ENCODE measurements at regions not wholly inside any gene's neighbourhood (a gene's known extent, or its start where the extent isn't known, plus 50 kb on each side); places are given as distances from the start of the nearest gene placed in this dataset.

DNA sequence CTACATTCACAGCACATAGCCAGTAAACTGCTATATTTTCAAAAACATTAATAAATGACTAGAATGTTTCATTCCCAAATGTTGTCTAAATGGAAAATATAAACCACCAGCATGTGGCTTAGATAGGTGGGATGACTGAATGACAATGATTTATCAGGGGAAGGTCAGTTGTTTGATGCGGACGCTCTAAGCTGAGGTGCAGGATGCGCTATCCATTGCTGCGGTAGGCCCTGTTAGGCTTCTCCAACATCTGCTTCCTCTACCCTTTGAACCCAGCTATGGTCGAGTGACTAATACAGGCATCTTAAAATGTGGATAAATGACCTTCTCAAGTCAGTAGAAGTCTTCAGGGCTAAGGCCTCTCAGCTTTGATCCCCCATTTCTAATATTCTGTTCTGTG is 584.2 kb downstream of the CMPK2 start:
- Histone ChIP-seq H3K27me3 (ENCODE audit: control insufficient read depth, insufficient read depth, low read length) (no peaks in the 10 kb centered on the region), H3K4me3 (ENCODE audit: low read depth, low read length) (no peak overlapping the region), H3K9me3 (ENCODE audit: control insufficient read depth, insufficient read depth, low read depth, low read length) (no peaks in the 10 kb centered on the region), H3K4me1 (ENCODE audit: control insufficient read depth, insufficient read depth, low read length) (peaks cover 8% of the 10 kb centered on the region; the same call in 1 of the 2 replicates), H3K27ac (ENCODE audit: low read depth, low read length) (no peak overlapping the region), H3K36me3 (ENCODE audit: control insufficient read depth, insufficient read depth, low read length) (no peaks in the 10 kb centered on the region), H3K9ac (ENCODE audit: low read length) (no peak overlapping the region)

DNA sequence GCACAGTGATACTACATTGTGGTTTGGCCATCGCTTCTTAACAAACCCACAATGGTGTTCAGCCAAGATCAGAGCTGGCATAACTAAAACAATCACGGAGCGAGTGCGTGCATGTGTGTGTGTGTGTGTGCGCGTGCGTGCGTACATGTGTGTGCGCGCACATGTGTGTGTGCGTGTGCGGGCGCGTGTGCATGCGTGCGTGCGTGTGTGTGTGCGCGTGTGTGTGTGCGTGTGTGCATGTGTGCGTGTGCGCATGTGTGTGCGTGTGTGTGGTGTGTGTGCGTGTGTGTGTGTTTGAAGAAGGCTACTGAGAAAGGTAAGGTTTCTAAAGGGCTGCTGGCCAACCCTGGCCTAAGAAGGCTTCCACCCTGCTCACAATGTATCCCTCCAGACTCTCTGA is 582.4 kb downstream of the CMPK2 start:
- H3K36me3 ChIP-seq (ENCODE audit: control insufficient read depth, insufficient read depth, low read length), result no peaks in the 10 kb centered on the region
- H3K4me1 ChIP-seq (ENCODE audit: control insufficient read depth, insufficient read depth, low read length), result peaks cover 8% of the 10 kb centered on the region; the same call in 1 of the 2 replicates
- H3K9ac ChIP-seq (ENCODE audit: low read length), result no peak overlapping the region
- H3K9me3 ChIP-seq (ENCODE audit: control insufficient read depth, insufficient read depth, low read depth, low read length), result no peaks in the 10 kb centered on the region
- H3K4me3 ChIP-seq (ENCODE audit: low read depth, low read length), result no peak overlapping the region
- H3K27me3 ChIP-seq (ENCODE audit: control insufficient read depth, insufficient read depth, low read length), result no peaks in the 10 kb centered on the region
- H3K27ac ChIP-seq (ENCODE audit: low read depth, low read length), result no peak overlapping the region

DNA sequence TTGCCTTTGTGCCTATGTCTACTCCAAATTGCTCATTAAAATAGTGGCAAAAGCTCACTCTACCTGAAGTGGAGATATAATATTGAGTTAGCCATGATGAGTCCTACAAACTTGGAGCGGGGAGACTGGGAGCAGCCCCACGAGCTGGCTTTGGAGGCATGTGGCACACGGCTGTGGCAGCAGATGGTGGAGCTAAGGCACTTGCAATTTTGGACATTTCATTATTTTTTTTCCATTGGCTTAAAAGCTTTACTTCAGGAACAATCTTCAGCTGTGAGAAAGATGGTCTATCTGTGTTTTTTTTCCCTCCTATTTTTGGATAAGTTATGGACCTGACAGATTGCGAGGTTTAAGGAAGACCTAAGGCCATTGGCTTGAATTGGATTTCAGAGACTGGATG is 578.3 kb downstream of the CMPK2 start:
- H3K27me3 ChIP-seq (ENCODE audit: control insufficient read depth, insufficient read depth, low read length), result no peaks in the 10 kb centered on the region
- peaks cover under 1% of the 10 kb centered on the region; the same call in 1 of the 2 replicates for H3K4me1 ChIP-seq (ENCODE audit: control insufficient read depth, insufficient read depth, low read length)
- H3K27ac ChIP-seq (ENCODE audit: low read depth, low read length), result no peak overlapping the region
- no peaks in the 10 kb centered on the region for H3K36me3 ChIP-seq (ENCODE audit: control insufficient read depth, insufficient read depth, low read length)
- H3K9me3 ChIP-seq (ENCODE audit: control insufficient read depth, insufficient read depth, low read depth, low read length), result 0 out of 2 replicates have a peak, but pooled peaks cover 5% of the 10 kb centered on the region
- H3K9ac ChIP-seq (ENCODE audit: low read length), result no peak overlapping the region
- no peak overlapping the region for H3K4me3 ChIP-seq (ENCODE audit: low read depth, low read length)

DNA sequence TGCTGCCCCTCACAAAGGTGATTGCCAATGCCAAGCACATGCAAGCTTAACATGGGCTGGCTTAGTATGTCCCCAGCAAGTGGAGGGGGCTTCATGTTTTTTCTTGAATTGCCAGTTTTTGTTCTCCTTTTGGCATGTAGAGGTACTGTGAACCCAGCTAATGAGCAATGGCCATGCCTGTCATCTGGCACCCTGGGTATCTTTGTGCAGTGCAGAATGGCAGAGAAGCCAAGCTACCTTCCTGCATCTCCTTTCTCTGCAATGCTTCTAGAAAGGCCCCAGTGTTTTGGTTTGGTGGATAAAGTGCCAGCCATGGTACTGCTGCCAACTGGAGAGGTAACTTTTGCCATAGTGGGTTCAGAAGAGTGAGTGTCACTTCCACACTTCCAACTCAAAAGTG is 576.9 kb downstream of the CMPK2 start:
- no peaks in the 10 kb centered on the region for H3K27me3 ChIP-seq (ENCODE audit: control insufficient read depth, insufficient read depth, low read length)
- no peak overlapping the region for H3K27ac ChIP-seq (ENCODE audit: low read depth, low read length)
- no peaks in the 10 kb centered on the region for H3K4me1 ChIP-seq (ENCODE audit: control insufficient read depth, insufficient read depth, low read length)
- no peak overlapping the region for H3K4me3 ChIP-seq (ENCODE audit: low read depth, low read length)
- peaks cover 12% of the 10 kb centered on the region for H3K9me3 ChIP-seq (ENCODE audit: control insufficient read depth, insufficient read depth, low read depth, low read length)
- H3K9ac ChIP-seq (ENCODE audit: low read length), result no peak overlapping the region
- H3K36me3 ChIP-seq (ENCODE audit: control insufficient read depth, insufficient read depth, low read length), result no peaks in the 10 kb centered on the region

DNA sequence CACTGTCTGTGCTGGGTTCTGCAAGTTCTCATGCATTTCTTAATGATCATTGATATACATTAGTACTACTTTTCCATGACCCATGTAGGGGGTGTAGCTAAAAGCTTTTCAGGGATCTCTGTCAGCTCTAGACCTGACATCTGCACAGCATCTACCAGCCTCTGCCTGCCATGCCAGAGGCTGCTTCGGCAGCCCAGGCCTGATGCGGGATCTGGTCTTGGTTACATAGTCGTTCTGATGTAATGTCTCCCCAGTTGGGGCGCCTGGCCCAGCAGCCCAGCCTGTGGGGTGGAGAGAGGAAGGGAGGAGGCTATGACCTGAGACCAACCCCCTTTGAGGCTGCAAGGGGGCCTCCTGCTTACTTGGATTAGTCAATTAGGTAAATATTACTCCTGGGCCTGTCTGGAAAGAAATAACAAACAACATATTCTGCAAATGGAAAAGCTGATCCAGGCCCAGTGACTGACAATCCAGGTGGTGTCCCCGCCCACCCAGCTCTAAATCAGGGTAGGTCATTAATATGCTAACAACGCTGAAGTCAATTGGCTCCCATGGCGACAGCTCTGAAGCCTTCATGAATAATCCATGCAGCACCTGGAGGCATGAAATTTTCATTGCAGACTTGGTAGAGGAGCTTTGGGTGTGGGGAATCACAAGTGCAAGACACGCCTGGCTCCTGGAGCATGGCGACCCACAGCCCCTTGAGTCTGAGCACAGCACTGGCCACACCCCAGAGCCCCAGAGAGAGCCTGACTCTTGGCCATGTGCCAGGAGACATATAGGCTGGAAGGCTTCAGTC is 575.3 kb downstream of the CMPK2 start:
- Histone ChIP-seq H3K4me1 (ENCODE audit: control insufficient read depth, insufficient read depth, low read length) (no peaks in the 10 kb centered on the region), H3K27me3 (ENCODE audit: control insufficient read depth, insufficient read depth, low read length) (no peaks in the 10 kb centered on the region), H3K9ac (ENCODE audit: low read length) (no peak overlapping the region), H3K4me3 (ENCODE audit: low read depth, low read length) (no peak overlapping the region), H3K27ac (ENCODE audit: low read depth, low read length) (no peak overlapping the region), H3K9me3 (ENCODE audit: control insufficient read depth, insufficient read depth, low read depth, low read length) (peaks cover 16% of the 10 kb centered on the region), H3K36me3 (ENCODE audit: control insufficient read depth, insufficient read depth, low read length) (no peaks in the 10 kb centered on the region)

DNA sequence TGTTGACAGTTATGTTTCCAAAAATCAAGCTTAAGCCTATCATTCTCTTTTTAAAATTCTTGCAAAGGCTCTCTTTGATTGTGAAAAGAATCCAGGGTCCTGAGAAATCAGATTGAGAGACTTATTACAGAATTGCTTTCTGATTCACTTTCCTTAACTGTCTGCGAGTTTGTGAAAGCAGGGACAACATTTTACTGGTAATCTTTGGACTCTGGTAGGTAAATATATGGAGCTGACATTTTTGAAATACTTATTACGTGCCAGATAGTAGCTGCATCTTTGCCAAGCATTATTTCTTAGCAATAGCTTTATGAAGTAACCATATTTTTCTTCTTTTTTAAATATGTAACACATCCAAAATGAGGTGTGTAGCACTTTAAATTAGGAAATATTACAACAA is 570.9 kb downstream of the CMPK2 start:
- Histone ChIP-seq H3K9ac (ENCODE audit: low read length) (no peak overlapping the region), H3K4me3 (ENCODE audit: low read depth, low read length) (no peak overlapping the region), H3K27me3 (ENCODE audit: control insufficient read depth, insufficient read depth, low read length) (no peaks in the 10 kb centered on the region), H3K36me3 (ENCODE audit: control insufficient read depth, insufficient read depth, low read length) (no peaks in the 10 kb centered on the region), H3K27ac (ENCODE audit: low read depth, low read length) (no peak overlapping the region), H3K9me3 (ENCODE audit: control insufficient read depth, insufficient read depth, low read depth, low read length) (peaks cover 16% of the 10 kb centered on the region), H3K4me1 (ENCODE audit: control insufficient read depth, insufficient read depth, low read length) (no peaks in the 10 kb centered on the region)

DNA sequence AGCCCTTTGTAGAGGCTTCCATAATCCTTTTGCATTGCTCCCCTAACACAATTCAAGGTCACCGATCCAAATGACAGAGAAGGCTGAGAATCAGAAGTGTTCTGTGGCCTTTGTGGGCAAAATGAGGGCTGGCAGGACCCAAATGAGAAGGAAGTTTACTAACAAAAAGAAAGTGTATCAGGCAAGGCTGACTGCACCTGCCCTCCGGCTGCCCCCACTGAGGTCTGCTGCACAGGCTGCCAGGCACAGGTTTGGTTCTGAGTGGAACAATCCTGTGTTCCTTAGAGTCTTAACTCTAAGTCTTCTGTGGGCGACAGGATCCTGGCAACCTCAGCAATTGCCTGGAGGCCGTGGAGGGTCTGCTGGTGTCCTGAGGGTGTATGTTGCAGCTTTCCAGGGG is 568.5 kb downstream of the CMPK2 start:
- Histone ChIP-seq H3K4me1 (ENCODE audit: control insufficient read depth, insufficient read depth, low read length) (no peaks in the 10 kb centered on the region), H3K27ac (ENCODE audit: low read depth, low read length) (no peak overlapping the region), H3K36me3 (ENCODE audit: control insufficient read depth, insufficient read depth, low read length) (no peaks in the 10 kb centered on the region), H3K9ac (ENCODE audit: low read length) (no peak overlapping the region), H3K4me3 (ENCODE audit: low read depth, low read length) (no peak overlapping the region), H3K9me3 (ENCODE audit: control insufficient read depth, insufficient read depth, low read depth, low read length) (peaks cover 11% of the 10 kb centered on the region), H3K27me3 (ENCODE audit: control insufficient read depth, insufficient read depth, low read length) (no peaks in the 10 kb centered on the region)

DNA sequence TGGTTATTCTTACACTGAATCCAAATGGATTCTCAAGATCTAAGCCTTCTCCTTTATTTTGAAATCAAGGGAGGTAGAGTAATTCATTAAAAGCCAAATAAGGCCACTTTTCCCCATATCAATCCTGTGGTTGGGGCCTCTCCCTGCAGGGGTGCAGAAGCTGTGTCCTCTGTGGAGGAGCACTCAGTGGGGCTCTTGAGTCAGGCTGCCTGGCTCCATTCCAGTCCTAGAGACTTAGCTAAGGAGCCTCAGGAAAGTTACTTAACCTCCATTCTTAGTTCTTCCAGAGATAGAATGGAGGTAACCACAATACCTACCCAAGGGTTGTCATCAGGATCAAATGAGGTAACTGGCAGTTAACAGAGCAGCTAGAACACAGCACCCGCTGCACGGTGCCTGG is 564.3 kb downstream of the CMPK2 start:
- no peak overlapping the region for H3K4me3 ChIP-seq (ENCODE audit: low read depth, low read length)
- H3K9me3 ChIP-seq (ENCODE audit: control insufficient read depth, insufficient read depth, low read depth, low read length), result no peaks in the 10 kb centered on the region; the same call in 1 of the 2 replicates
- H3K27ac ChIP-seq (ENCODE audit: low read depth, low read length), result no peak overlapping the region
- H3K27me3 ChIP-seq (ENCODE audit: control insufficient read depth, insufficient read depth, low read length), result no peaks in the 10 kb centered on the region
- no peak overlapping the region for H3K9ac ChIP-seq (ENCODE audit: low read length)
- no peaks in the 10 kb centered on the region for H3K36me3 ChIP-seq (ENCODE audit: control insufficient read depth, insufficient read depth, low read length)
- no peaks in the 10 kb centered on the region for H3K4me1 ChIP-seq (ENCODE audit: control insufficient read depth, insufficient read depth, low read length)

DNA sequence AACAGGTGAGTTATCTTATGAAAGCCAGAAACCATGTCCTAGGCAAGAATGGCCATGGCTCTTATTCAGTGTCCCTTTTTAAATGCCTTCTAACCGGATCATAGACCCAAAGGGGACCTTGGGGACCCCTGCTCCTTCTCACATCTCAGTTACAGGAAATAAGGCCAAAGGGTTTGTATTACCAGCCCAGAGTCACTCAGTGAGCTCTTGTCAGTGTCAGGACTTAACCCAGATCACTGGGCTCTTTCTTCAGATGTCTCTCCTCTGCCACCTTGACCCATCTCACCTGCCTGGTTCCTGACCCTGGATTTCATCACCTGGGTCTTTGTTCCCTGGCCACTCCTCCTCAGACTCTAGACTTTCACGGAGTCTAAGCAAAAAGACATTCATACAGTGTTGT is 556.7 kb downstream of the CMPK2 start:
- Histone ChIP-seq H3K36me3 (ENCODE audit: control insufficient read depth, insufficient read depth, low read length) (no peaks in the 10 kb centered on the region), H3K9me3 (ENCODE audit: control insufficient read depth, insufficient read depth, low read depth, low read length) (no peaks in the 10 kb centered on the region), H3K27ac (ENCODE audit: low read depth, low read length) (no peak overlapping the region), H3K27me3 (ENCODE audit: control insufficient read depth, insufficient read depth, low read length) (no peaks in the 10 kb centered on the region), H3K4me1 (ENCODE audit: control insufficient read depth, insufficient read depth, low read length) (no peaks in the 10 kb centered on the region), H3K4me3 (ENCODE audit: low read depth, low read length) (no peak overlapping the region), H3K9ac (ENCODE audit: low read length) (no peak overlapping the region)

DNA sequence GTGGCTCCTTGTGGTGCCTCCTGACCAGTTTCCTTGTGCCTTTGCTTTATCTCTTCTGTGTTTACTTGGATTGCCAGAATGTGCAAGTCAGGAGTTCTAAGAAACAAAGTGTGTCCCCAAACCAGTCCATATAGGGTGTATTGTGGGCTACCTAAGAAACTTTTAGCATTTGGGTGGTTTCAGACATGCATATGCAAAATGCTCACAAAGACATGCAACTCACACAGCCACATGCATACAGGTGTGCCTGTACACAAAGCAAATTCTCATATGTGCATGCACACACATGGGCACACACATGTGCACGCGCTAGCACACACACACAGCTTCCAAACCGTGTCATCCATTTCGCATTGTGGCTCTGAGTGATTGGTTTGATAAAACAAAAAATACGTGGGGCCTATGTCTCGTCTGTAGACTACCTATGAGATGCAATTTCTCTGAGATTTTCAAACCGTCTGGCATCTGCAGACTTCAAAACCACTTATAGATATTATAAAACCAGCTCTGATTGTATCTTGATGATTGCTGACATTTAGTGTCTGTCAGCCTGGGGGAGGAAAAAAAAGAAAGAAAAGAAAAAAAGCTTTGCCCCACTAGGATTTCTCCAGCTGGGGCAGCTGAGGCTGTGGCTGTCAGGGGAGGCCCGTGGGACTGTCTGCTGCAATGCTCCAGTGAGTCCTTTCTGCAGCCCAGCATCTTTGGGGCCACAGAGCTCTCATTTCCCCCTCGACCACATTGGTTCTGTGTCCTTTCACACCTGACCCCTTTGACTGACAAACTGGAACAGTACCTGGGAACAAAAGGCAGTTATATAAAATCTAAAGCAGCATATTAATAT is 556.1 kb downstream of the CMPK2 start:
- H3K4me3 ChIP-seq (ENCODE audit: low read depth, low read length), result no peak overlapping the region
- H3K4me1 ChIP-seq (ENCODE audit: control insufficient read depth, insufficient read depth, low read length), result no peaks in the 10 kb centered on the region
- no peaks in the 10 kb centered on the region for H3K9me3 ChIP-seq (ENCODE audit: control insufficient read depth, insufficient read depth, low read depth, low read length)
- H3K27me3 ChIP-seq (ENCODE audit: control insufficient read depth, insufficient read depth, low read length), result no peaks in the 10 kb centered on the region
- no peak overlapping the region for H3K9ac ChIP-seq (ENCODE audit: low read length)
- H3K27ac ChIP-seq (ENCODE audit: low read depth, low read length), result no peak overlapping the region
- H3K36me3 ChIP-seq (ENCODE audit: control insufficient read depth, insufficient read depth, low read length), result no peaks in the 10 kb centered on the region
